Neural progenitor cell (in vitro differentiated cells): ENCODE measurements at regions not wholly inside any gene's neighbourhood (a gene's known extent, or its start where the extent isn't known, plus 50 kb on each side); places are given as distances from the start of the nearest gene placed in this dataset.

ENCODE experiments used
- DNase-seq: peaks from one replicate; pipeline ENCODE4 v3.0.0-alpha.2; 2016; ENCODE audit warnings: low spot score
- H2AFZ ChIP-seq: fragments of 200-600 bp; sonication (generic); replicated peaks from 2 replicates; pipeline ENCODE4 v1.6.1; 2016; ENCODE audit warnings: antibody characterized with exemption
- H3F3A ChIP-seq: fragments of 200-600 bp; sonication (generic); 2 replicates; pipeline ENCODE4 v1.6.1; 2016; ENCODE audit warnings: antibody characterized with exemption, low read depth
- H3K27ac ChIP-seq: fragments of 200-600 bp; sonication (generic); 2 replicates; pipeline ENCODE4 v1.5.1; 2016; ENCODE audit warnings: mild to moderate bottlenecking
- H3K27me3 ChIP-seq: fragments of 200-600 bp; sonication (generic); 2 replicates; pipeline ENCODE4 v1.6.1; 2016; ENCODE audit warnings: mild to moderate bottlenecking, moderate library complexity
- H3K36me3 ChIP-seq: fragments of 200-600 bp; sonication (generic); 2 replicates; pipeline ENCODE4 v1.5.1; 2016
- H3K4me1 ChIP-seq: fragments of 200-600 bp; sonication (generic); 2 replicates; pipeline ENCODE4 v1.6.1; 2016; ENCODE audit warnings: mixed run types
- H3K4me2 ChIP-seq: fragments of 200-600 bp; sonication (generic); 2 replicates; pipeline ENCODE4 v1.6.1; 2016
- H3K4me3 ChIP-seq: fragments of 200-600 bp; sonication (generic); 2 replicates; pipeline ENCODE4 v1.5.1; 2016
- H3K79me2 ChIP-seq: fragments of 200-600 bp; sonication (generic); 2 replicates; pipeline ENCODE4 v1.6.1; 2016; ENCODE audit warnings: low read depth
- H3K9ac ChIP-seq: fragments of 200-600 bp; sonication (generic); 2 replicates; pipeline ENCODE4 v1.6.1; 2016
- H3K9me3 ChIP-seq: fragments of 200-600 bp; sonication (generic); 2 replicates; pipeline ENCODE4 v1.5.1; 2016; ENCODE audit warnings: low read depth
- H4K20me1 ChIP-seq: fragments of 200-600 bp; sonication (generic); 2 replicates; pipeline ENCODE4 v1.6.1; 2016; ENCODE audit warnings: low read depth
- H3K27ac Mint-ChIP-seq: 3 replicates; pipeline ENCODE4 v1.8.0; 2021; ENCODE audit warnings: mixed read lengths
- H3K27me3 Mint-ChIP-seq: 2 replicates; pipeline ENCODE4 v1.8.0; 2022; ENCODE audit warnings: low read depth, mild to moderate bottlenecking, inconsistent platforms, moderate library complexity, mixed read lengths; ENCODE audit not compliant: insufficient read depth
- H3K36me3 Mint-ChIP-seq: 3 replicates; pipeline ENCODE4 v1.8.0; 2021; ENCODE audit warnings: mixed read lengths
- H3K4me1 Mint-ChIP-seq: 3 replicates; pipeline ENCODE4 v1.8.0; 2021; ENCODE audit warnings: mixed read lengths
- H3K4me3 Mint-ChIP-seq: 3 replicates; pipeline ENCODE4 v1.8.0; 2021; ENCODE audit warnings: mild to moderate bottlenecking, moderate library complexity, mixed read lengths
- H3K9me3 Mint-ChIP-seq: 3 replicates; pipeline ENCODE4 v1.8.0; 2020; ENCODE audit warnings: mixed read lengths
- EZH2 ChIP-seq: fragments of 200-600 bp; sonication (generic); IDR thresholded peaks from 2 replicates; pipeline ENCODE4 v1.6.1; 2017; ENCODE audit warnings: antibody characterized with exemption, mild to moderate bottlenecking, moderate library complexity
- EZH2phosphoT487 ChIP-seq: fragments of 200-600 bp; sonication (generic); IDR thresholded peaks from 2 replicates; pipeline ENCODE4 v1.6.1; 2017; ENCODE audit warnings: antibody characterized with exemption
- TF ChIP-seq, protein P1 (sequence below): fragments of 200-600 bp; sonication (generic); IDR thresholded peaks from 2 replicates; pipeline ENCODE4 v1.5.1; 2017; ENCODE audit warnings: antibody characterized with exemption, mild to moderate bottlenecking

- Histone ChIP-seq H3K9ac (no peak overlapping the region), H3K36me3 (no peaks in the 10 kb centered on the region), H3K79me2 (no peaks in the 10 kb centered on the region), H3K27ac (no peak overlapping the region), H2AFZ (no peak overlapping the region), H3K27me3 (no peaks in the 10 kb centered on the region), H3K4me1 (no peaks in the 10 kb centered on the region), H3K4me2 (no peak overlapping the region), H4K20me1 (no peaks in the 10 kb centered on the region), H3F3A (no peaks in the 10 kb centered on the region), H3K4me3 (no peak overlapping the region), H3K9me3 (no peaks in the 10 kb centered on the region)
- no peak overlapping the region for H3K27ac Mint-ChIP-seq
- no peak for DNase-seq
- H3K4me3 Mint-ChIP-seq: no peak overlapping the region
- peaks cover 2% of the 10 kb centered on the region for H3K27me3 Mint-ChIP-seq
- no peaks in the 10 kb centered on the region for H3K4me1 Mint-ChIP-seq
- no peaks in the 10 kb centered on the region for H3K9me3 Mint-ChIP-seq
- TF ChIP-seq EZH2phosphoT487: no peak
- TF ChIP-seq EZH2: no peak
- TF ChIP-seq, protein P1, sequence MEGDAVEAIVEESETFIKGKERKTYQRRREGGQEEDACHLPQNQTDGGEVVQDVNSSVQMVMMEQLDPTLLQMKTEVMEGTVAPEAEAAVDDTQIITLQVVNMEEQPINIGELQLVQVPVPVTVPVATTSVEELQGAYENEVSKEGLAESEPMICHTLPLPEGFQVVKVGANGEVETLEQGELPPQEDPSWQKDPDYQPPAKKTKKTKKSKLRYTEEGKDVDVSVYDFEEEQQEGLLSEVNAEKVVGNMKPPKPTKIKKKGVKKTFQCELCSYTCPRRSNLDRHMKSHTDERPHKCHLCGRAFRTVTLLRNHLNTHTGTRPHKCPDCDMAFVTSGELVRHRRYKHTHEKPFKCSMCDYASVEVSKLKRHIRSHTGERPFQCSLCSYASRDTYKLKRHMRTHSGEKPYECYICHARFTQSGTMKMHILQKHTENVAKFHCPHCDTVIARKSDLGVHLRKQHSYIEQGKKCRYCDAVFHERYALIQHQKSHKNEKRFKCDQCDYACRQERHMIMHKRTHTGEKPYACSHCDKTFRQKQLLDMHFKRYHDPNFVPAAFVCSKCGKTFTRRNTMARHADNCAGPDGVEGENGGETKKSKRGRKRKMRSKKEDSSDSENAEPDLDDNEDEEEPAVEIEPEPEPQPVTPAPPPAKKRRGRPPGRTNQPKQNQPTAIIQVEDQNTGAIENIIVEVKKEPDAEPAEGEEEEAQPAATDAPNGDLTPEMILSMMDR: no peak
- H3K36me3 Mint-ChIP-seq: no peaks in the 10 kb centered on the region
These were observed 835.6 kb upstream of the RBFOX1 start for GRCh38 chr16:6496996-6497395.

DNA sequence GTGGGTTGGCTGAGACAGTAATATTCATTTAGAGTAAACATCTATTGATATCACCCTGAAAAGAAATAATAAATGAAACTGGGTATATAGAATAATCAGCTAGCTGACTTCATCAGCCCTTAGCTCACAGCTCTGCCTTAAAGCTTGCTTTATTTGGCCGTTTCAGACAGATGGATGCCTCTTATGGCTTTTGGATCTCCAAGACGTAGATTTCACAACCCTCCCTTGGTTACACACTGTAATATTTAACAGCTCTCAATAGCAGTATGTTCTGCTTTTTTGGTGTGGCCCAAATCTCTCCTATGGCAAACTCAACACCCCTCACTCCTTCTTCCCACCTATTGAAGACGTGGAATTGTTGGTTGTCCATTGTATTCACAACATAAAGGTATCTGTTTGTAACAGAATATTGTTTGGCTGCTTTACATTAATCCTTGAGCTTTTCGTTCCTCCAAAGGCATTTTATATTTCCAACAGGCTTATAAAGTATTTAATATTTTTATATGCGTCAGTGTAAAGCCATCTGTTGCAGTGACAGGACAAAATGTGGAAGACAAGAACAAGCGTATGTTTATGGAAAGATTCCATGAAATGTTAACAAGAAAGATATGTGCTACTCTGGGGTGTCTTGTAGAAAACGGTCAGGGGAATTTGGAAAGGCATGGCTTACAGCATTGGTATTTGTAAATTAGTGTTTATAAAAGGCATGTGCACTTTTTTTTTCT lies 837.0 kb upstream of the RBFOX1 start:
- Mint-ChIP-seq H3K27ac (no peak overlapping the region), H3K27me3 (no peaks in the 10 kb centered on the region), H3K4me1 (no peaks in the 10 kb centered on the region), H3K36me3 (no peaks in the 10 kb centered on the region), H3K4me3 (no peak overlapping the region), H3K9me3 (no peaks in the 10 kb centered on the region)
- Histone ChIP-seq H3K36me3 (no peaks in the 10 kb centered on the region), H3K79me2 (no peaks in the 10 kb centered on the region), H4K20me1 (no peaks in the 10 kb centered on the region), H3K27ac (no peak overlapping the region), H3K27me3 (no peaks in the 10 kb centered on the region), H3K4me1 (no peaks in the 10 kb centered on the region), H3F3A (no peaks in the 10 kb centered on the region), H3K9me3 (no peaks in the 10 kb centered on the region), H3K9ac (no peak overlapping the region), H3K4me3 (no peak overlapping the region), H3K4me2 (no peak overlapping the region), H2AFZ (no peak overlapping the region)
- TF ChIP-seq EZH2 (no peak), EZH2phosphoT487 (no peak)
- TF ChIP-seq, protein P1: no peak
- DNase-seq: no peak

- H3K27ac ChIP-seq: no peak overlapping the region
- no peak overlapping the region for H3K4me2 ChIP-seq
- Mint-ChIP-seq H3K36me3 (no peaks in the 10 kb centered on the region), H3K27ac (no peak overlapping the region), H3K27me3 (no peaks in the 10 kb centered on the region), H3K4me1 (no peaks in the 10 kb centered on the region), H3K4me3 (no peak overlapping the region), H3K9me3 (no peaks in the 10 kb centered on the region)
- no peaks in the 10 kb centered on the region for H3K9me3 ChIP-seq
- no peak overlapping the region for H2AFZ ChIP-seq
- no peaks in the 10 kb centered on the region for H3K27me3 ChIP-seq
- H4K20me1 ChIP-seq: no peaks in the 10 kb centered on the region
- no peak overlapping the region for H3K9ac ChIP-seq
- H3K4me1 ChIP-seq: no peaks in the 10 kb centered on the region
- H3F3A ChIP-seq: no peaks in the 10 kb centered on the region
- no peak for TF ChIP-seq EZH2
- no peak for TF ChIP-seq EZH2phosphoT487
- TF ChIP-seq, protein P1: no peak
- H3K79me2 ChIP-seq: no peaks in the 10 kb centered on the region
- no peaks in the 10 kb centered on the region for H3K36me3 ChIP-seq
- H3K4me3 ChIP-seq: no peak overlapping the region
- no peak for DNase-seq
These were observed 837.9 kb upstream of the RBFOX1 start for GRCh38 chr16:6494716-6495115.
